OCI-LY3 (cell line): ENCODE measurements at regions not wholly inside any gene's neighbourhood (a gene's known extent, or its start where the extent isn't known, plus 50 kb on each side); places are given as distances from the start of the nearest gene placed in this dataset.

ENCODE experiments used
- H2AFZ ChIP-seq: fragments of 200-600, 300-600 bp; shearing (Covaris generic); 2 replicates; pipeline ENCODE4 v1.6.0; 2014; ENCODE audit warnings: antibody characterized with exemption, low read depth, low read length
- H3K27ac ChIP-seq: fragments of 200-600, 300-600 bp; sonication (generic); 2 replicates; pipeline ENCODE4 v1.5.1; 2014; ENCODE audit warnings: mild to moderate bottlenecking, low read length, moderate library complexity, mixed read lengths
- H3K27me3 ChIP-seq: fragments of 200-600, 300-600 bp; sonication (generic); 2 replicates; pipeline ENCODE4 v1.6.1; 2014; ENCODE audit warnings: low read depth, low read length, mixed read lengths
- H3K36me3 ChIP-seq: fragments of 200-600, 300-600 bp; sonication (generic); replicated peaks from 2 replicates; pipeline ENCODE3; 2014; ENCODE audit warnings: low read depth, low read length, mixed read lengths
- H3K4me1 ChIP-seq: fragments of 300-600, 200-600 bp; sonication (generic); 2 replicates; pipeline ENCODE4 v1.6.1; 2014; ENCODE audit warnings: low read length, mixed read lengths
- H3K4me2 ChIP-seq: fragments of 200-600, 300-600 bp; sonication (generic); 2 replicates; pipeline ENCODE4 v1.6.1; 2014; ENCODE audit warnings: low read length, mixed read lengths
- H3K4me3 ChIP-seq: fragments of 300-600, 200-600 bp; sonication (generic); 2 replicates; pipeline ENCODE4 v1.5.1; 2014; ENCODE audit warnings: antibody characterized with exemption, mild to moderate bottlenecking, low read length, moderate library complexity
- H3K79me2 ChIP-seq: fragments of 300-600, 200-600 bp; shearing (Covaris generic); 2 replicates; pipeline ENCODE4 v1.6.1; 2014; ENCODE audit warnings: mild to moderate bottlenecking, low read length, mixed read lengths
- H3K9ac ChIP-seq: fragments of 300-600, 200-600 bp; shearing (Covaris generic); 2 replicates; pipeline ENCODE4 v1.6.0; 2014; ENCODE audit warnings: mild to moderate bottlenecking, low read length, moderate library complexity
- H3K9me3 ChIP-seq: fragments of 200-600, 300-600 bp; shearing (Covaris generic); 2 replicates; pipeline ENCODE4 v1.6.1; 2014; ENCODE audit warnings: low read length, mixed read lengths; ENCODE audit not compliant: insufficient read depth
- H4K20me1 ChIP-seq: fragments of 200-600, 300-600 bp; sonication (generic); 2 replicates; pipeline ENCODE4 v1.6.1; 2016; ENCODE audit warnings: low read length, mixed read lengths; ENCODE audit not compliant: insufficient read depth
- EZH2phosphoT487 ChIP-seq: fragments of 200-600 bp; shearing (Covaris generic); IDR thresholded peaks from 2 replicates; pipeline ENCODE4 v1.6.1; 2018; ENCODE audit warnings: antibody characterized with exemption, mixed run types, low read depth
- TF ChIP-seq, protein P1 (sequence below): fragments of 200-600, 300-600 bp; sonication (generic); IDR thresholded peaks from 2 replicates; pipeline ENCODE4 v1.5.1; 2014; ENCODE audit warnings: antibody characterized with exemption, low read length, low read depth

DNA sequence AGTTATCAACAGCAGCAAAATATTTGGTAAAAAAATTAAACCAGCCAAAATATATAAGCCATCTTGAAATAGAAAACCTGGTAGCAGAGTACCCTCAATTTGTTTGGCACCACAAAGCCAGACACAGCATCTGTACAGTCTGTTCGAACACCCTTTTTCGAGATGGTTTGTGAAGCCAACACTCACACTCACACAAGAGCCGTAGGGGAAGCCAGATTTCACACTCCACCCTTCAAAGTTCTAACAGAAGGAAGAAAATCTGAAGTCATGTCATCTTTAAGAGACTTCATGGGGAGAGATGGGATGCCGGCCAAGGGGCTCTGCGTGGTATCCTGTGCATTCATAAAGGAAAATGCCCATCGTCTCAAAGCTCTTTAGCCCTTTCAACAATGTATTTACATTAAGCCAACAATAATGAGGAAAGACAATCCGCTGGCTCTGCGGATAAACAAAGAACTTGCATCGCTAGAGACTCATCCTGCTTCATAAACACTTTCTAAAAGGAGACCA is 451.5 kb upstream of the CHST9 start:
- TF ChIP-seq, protein P1, sequence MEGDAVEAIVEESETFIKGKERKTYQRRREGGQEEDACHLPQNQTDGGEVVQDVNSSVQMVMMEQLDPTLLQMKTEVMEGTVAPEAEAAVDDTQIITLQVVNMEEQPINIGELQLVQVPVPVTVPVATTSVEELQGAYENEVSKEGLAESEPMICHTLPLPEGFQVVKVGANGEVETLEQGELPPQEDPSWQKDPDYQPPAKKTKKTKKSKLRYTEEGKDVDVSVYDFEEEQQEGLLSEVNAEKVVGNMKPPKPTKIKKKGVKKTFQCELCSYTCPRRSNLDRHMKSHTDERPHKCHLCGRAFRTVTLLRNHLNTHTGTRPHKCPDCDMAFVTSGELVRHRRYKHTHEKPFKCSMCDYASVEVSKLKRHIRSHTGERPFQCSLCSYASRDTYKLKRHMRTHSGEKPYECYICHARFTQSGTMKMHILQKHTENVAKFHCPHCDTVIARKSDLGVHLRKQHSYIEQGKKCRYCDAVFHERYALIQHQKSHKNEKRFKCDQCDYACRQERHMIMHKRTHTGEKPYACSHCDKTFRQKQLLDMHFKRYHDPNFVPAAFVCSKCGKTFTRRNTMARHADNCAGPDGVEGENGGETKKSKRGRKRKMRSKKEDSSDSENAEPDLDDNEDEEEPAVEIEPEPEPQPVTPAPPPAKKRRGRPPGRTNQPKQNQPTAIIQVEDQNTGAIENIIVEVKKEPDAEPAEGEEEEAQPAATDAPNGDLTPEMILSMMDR = no peak
- TF ChIP-seq EZH2phosphoT487 = no peak
- peaks cover 25% of the 10 kb centered on the region for H3K4me1 ChIP-seq
- H3K36me3 ChIP-seq = no peaks in the 10 kb centered on the region
- no peaks in the 10 kb centered on the region for H3K9me3 ChIP-seq
- H2AFZ ChIP-seq = no peak overlapping the region
- H3K9ac ChIP-seq = no peak overlapping the region
- no peak overlapping the region for H3K4me3 ChIP-seq
- H3K79me2 ChIP-seq = no peaks in the 10 kb centered on the region
- no peaks in the 10 kb centered on the region for H3K27me3 ChIP-seq
- H4K20me1 ChIP-seq = no peaks in the 10 kb centered on the region
- H3K27ac ChIP-seq = peak overlapping the region; percentile 38; the same call in 1 of the 2 replicates
- peak overlapping the region; percentile 55; the same call in 1 of the 2 replicates for H3K4me2 ChIP-seq

DNA sequence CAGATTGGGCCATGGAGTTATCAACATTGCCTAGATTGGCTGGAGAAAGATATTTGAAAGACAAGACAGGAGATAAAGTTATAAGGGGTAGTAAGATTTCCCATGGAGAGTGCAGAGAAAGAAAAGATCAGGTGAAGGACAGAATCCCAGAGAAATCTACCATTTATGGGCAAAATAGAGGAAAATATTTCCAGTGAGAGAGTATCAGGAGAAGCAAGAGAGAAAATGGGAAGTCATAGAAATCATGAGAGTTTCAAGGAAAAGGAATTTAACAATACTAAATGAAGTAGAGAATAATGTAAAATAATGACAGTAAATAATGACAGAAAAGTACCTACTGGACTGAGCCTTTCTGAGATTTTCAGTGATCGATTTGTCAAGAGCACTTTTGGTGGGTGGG is 447.6 kb upstream of the CHST9 start:
- H3K4me3 ChIP-seq = no peak overlapping the region
- peaks cover 55% of the 10 kb centered on the region for H3K4me1 ChIP-seq
- H3K4me2 ChIP-seq = no peak overlapping the region
- no peak overlapping the region for H3K9ac ChIP-seq
- no peaks in the 10 kb centered on the region for H3K9me3 ChIP-seq
- TF ChIP-seq, protein P1 = no peak
- TF ChIP-seq EZH2phosphoT487 = no peak
- no peaks in the 10 kb centered on the region for H4K20me1 ChIP-seq
- no peak overlapping the region for H3K27ac ChIP-seq
- H2AFZ ChIP-seq = no peak overlapping the region
- no peaks in the 10 kb centered on the region for H3K27me3 ChIP-seq
- no peaks in the 10 kb centered on the region for H3K36me3 ChIP-seq
- no peaks in the 10 kb centered on the region for H3K79me2 ChIP-seq

DNA sequence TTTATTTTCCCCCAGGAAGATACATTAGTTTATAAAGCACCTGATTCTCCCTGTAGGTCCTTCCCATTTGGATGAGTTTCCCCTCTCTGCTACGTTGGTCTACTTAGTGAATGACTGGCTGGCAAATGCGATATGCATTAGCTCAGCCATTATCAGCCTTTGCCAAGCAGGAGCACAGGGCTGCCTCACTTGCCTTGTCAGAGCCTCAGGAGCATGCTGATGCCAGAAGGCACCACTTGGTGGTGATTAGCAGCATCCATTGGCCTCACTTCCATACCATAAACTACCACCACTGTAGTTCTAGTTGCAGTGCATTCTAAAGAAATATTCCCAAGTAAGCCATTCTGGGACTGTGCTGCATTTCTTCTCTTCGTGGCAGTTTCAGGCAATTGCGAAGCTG is 442.8 kb upstream of the CHST9 start:
- no peaks in the 10 kb centered on the region for H3K27me3 ChIP-seq
- peaks cover 90% of the 10 kb centered on the region for H3K4me1 ChIP-seq
- H3K4me3 ChIP-seq = peak overlapping the region; percentile 66
- peak overlapping the region; percentile 41; the same call in 1 of the 2 replicates for H2AFZ ChIP-seq
- TF ChIP-seq, protein P1 = peak; percentile 29
- TF ChIP-seq EZH2phosphoT487 = no peak
- H3K9ac ChIP-seq = peak overlapping the region; percentile 42
- H3K9me3 ChIP-seq = no peaks in the 10 kb centered on the region
- H3K4me2 ChIP-seq = peak overlapping the region; percentile 85
- H3K36me3 ChIP-seq = no peaks in the 10 kb centered on the region
- H3K27ac ChIP-seq = peak overlapping the region; percentile 83
- H4K20me1 ChIP-seq = no peaks in the 10 kb centered on the region
- no peaks in the 10 kb centered on the region for H3K79me2 ChIP-seq

DNA sequence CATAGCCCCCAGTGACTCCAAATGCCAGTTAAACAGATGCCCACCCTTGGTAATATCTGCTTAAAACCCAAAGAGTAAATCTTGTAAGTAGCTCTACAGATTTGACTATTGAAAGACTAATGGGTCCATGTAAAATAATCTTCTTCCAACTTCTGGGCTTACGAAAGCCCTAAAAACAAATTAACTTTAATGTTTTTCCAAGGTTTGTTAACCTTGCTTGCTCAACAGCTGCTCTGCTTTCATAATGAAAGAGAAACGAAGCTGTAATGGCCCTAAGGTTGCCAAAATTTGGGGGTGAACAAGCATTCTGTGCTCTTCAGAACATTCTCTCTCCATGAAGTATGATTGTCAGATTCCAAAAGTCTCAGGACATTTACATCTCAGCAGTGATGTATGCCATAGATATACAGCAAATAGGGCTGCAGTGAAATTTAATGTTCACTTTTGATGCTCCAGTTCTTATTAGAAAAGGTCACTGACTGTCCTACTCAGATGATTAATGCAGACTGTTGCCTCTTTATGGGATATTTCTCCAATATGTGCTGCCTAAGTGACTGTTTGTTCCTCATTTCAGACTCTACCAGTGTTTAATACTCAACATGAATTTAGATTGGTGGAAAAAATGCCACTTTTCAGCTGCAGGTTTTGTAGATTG is 436.3 kb upstream of the CHST9 start:
- H3K27me3 ChIP-seq = no peaks in the 10 kb centered on the region
- H3K79me2 ChIP-seq = no peaks in the 10 kb centered on the region
- H2AFZ ChIP-seq = peak overlapping the region; percentile 51
- peaks cover 4% of the 10 kb centered on the region; the same call in 1 of the 2 replicates for H3K9me3 ChIP-seq
- H3K4me1 ChIP-seq = peaks cover 75% of the 10 kb centered on the region
- H3K4me2 ChIP-seq = peak overlapping the region; percentile 49
- peak overlapping the region; percentile 40 for H3K27ac ChIP-seq
- H3K9ac ChIP-seq = peak overlapping the region; percentile 10; the same call in 1 of the 2 replicates
- no peak overlapping the region for H3K4me3 ChIP-seq
- TF ChIP-seq EZH2phosphoT487 = no peak
- TF ChIP-seq, protein P1 = no peak
- H3K36me3 ChIP-seq = peaks cover 22% of the 10 kb centered on the region
- H4K20me1 ChIP-seq = no peaks in the 10 kb centered on the region
